ENCODE measurements at regions not wholly inside any gene's neighbourhood (a gene's known extent, or its start where the extent isn't known, plus 50 kb on each side); places are given as distances from the start of the nearest gene placed in this dataset.
A peak's percentile ranks its signal among the peaks of the same experiment; 100 is the strongest.

DNA sequence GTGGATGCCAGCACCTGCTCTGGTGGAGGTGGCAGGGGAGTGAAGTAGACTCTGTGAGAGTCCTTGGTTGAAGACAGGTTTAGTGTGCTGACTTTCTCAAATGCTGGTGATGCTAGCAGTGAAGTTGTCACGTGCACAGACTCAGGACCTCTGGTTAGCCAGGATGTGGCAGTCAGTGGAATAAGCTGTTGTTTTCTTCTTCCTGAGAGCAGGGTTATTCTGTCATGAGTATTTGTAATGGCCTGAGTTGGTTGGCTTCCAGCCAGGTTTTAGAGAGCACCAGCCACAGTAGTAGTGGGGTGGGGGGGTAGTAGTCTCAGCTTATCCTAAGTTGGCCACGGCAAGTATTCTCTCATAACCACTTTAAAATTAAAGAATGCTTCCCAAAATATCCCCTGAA is 169.7 kb upstream of the FOXN2 start (continued):
- TF ChIP-seq ETV1 (tag; conservative IDR thresholded peaks at IDR 0.05; ENCODE audit: low read depth): peak; percentile 34; the same call in 1 of the 2 replicates
- peak; percentile 96 for TF ChIP-seq NFIC (IDR thresholded peaks at IDR 0.05)
- TF ChIP-seq, protein P1, sequence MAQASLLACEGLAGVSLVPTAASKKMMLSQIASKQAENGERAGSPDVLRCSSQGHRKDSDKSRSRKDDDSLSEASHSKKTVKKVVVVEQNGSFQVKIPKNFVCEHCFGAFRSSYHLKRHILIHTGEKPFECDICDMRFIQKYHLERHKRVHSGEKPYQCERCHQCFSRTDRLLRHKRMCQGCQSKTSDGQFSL (CRISPR knock-in tag; IDR thresholded peaks at IDR 0.05): peak; percentile 84
- TF ChIP-seq, protein P1 (tag; IDR thresholded peaks at IDR 0.05): peak in 1 of 2 experiments; percentile 76; a peak in 2 of 4 replicates
- TF ChIP-seq, protein P2, sequence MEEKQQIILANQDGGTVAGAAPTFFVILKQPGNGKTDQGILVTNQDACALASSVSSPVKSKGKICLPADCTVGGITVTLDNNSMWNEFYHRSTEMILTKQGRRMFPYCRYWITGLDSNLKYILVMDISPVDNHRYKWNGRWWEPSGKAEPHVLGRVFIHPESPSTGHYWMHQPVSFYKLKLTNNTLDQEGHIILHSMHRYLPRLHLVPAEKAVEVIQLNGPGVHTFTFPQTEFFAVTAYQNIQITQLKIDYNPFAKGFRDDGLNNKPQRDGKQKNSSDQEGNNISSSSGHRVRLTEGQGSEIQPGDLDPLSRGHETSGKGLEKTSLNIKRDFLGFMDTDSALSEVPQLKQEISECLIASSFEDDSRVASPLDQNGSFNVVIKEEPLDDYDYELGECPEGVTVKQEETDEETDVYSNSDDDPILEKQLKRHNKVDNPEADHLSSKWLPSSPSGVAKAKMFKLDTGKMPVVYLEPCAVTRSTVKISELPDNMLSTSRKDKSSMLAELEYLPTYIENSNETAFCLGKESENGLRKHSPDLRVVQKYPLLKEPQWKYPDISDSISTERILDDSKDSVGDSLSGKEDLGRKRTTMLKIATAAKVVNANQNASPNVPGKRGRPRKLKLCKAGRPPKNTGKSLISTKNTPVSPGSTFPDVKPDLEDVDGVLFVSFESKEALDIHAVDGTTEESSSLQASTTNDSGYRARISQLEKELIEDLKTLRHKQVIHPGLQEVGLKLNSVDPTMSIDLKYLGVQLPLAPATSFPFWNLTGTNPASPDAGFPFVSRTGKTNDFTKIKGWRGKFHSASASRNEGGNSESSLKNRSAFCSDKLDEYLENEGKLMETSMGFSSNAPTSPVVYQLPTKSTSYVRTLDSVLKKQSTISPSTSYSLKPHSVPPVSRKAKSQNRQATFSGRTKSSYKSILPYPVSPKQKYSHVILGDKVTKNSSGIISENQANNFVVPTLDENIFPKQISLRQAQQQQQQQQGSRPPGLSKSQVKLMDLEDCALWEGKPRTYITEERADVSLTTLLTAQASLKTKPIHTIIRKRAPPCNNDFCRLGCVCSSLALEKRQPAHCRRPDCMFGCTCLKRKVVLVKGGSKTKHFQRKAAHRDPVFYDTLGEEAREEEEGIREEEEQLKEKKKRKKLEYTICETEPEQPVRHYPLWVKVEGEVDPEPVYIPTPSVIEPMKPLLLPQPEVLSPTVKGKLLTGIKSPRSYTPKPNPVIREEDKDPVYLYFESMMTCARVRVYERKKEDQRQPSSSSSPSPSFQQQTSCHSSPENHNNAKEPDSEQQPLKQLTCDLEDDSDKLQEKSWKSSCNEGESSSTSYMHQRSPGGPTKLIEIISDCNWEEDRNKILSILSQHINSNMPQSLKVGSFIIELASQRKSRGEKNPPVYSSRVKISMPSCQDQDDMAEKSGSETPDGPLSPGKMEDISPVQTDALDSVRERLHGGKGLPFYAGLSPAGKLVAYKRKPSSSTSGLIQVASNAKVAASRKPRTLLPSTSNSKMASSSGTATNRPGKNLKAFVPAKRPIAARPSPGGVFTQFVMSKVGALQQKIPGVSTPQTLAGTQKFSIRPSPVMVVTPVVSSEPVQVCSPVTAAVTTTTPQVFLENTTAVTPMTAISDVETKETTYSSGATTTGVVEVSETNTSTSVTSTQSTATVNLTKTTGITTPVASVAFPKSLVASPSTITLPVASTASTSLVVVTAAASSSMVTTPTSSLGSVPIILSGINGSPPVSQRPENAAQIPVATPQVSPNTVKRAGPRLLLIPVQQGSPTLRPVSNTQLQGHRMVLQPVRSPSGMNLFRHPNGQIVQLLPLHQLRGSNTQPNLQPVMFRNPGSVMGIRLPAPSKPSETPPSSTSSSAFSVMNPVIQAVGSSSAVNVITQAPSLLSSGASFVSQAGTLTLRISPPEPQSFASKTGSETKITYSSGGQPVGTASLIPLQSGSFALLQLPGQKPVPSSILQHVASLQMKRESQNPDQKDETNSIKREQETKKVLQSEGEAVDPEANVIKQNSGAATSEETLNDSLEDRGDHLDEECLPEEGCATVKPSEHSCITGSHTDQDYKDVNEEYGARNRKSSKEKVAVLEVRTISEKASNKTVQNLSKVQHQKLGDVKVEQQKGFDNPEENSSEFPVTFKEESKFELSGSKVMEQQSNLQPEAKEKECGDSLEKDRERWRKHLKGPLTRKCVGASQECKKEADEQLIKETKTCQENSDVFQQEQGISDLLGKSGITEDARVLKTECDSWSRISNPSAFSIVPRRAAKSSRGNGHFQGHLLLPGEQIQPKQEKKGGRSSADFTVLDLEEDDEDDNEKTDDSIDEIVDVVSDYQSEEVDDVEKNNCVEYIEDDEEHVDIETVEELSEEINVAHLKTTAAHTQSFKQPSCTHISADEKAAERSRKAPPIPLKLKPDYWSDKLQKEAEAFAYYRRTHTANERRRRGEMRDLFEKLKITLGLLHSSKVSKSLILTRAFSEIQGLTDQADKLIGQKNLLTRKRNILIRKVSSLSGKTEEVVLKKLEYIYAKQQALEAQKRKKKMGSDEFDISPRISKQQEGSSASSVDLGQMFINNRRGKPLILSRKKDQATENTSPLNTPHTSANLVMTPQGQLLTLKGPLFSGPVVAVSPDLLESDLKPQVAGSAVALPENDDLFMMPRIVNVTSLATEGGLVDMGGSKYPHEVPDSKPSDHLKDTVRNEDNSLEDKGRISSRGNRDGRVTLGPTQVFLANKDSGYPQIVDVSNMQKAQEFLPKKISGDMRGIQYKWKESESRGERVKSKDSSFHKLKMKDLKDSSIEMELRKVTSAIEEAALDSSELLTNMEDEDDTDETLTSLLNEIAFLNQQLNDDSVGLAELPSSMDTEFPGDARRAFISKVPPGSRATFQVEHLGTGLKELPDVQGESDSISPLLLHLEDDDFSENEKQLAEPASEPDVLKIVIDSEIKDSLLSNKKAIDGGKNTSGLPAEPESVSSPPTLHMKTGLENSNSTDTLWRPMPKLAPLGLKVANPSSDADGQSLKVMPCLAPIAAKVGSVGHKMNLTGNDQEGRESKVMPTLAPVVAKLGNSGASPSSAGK (IDR thresholded peaks at IDR 0.05): peak; percentile 37
- 0 out of 2 replicates have a peak, but pooled peaks have one; percentile 55 for TF ChIP-seq MECOM (CRISPR knock-in tag; IDR thresholded peaks at IDR 0.05)
- peak in 1 of 2 experiments; percentile 38 for TF ChIP-seq NRF1 (conservative IDR thresholded peaks at IDR 0.05 in 1 of 2, IDR thresholded peaks at IDR 0.05 in 1 of 2)

Data from K562 (cell line).